HuH-7 (cell line): ENCODE measurements at regions not wholly inside any gene's neighbourhood (a gene's known extent, or its start where the extent isn't known, plus 50 kb on each side); places are given as distances from the start of the nearest gene placed in this dataset.
"Not testable (repeated sequence)": the region's sequence is repeated elsewhere in the genome, so short reads cannot be mapped to it uniquely, and the experiment has no call there.

ENCODE experiments used
- DNase-seq: peaks from one replicate; pipeline ENCODE4 v3.0.0; 2011; ENCODE audit warnings: low spot score

- DNase-seq = no peak
These were observed 212.6 kb upstream of the FZD8 start for GRCh38 chr10:35854661-35855060.

DNA sequence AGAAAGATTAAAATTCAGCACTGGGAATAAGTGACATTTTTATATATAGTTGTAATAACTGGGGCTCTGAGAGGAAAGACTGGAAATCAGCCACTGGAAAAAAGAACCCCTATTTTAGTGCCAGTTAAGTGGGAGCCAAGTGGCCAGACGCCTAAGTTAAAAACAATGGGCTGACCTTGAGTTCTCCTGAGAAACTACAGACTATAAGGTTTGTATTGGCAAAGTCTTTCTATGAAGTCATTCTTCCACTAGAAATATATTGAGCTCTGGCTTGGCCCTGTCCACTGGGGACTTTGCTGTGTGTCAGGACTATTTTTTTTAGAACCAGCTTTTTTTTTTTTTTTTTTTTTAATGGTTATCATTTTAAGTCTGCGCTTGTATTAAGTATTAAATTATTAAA is 210.6 kb upstream of the FZD8 start:
- DNase-seq = no peak

- no peak for DNase-seq
These were observed 206.3 kb upstream of the FZD8 start for GRCh38 chr10:35848412-35848811.

- DNase-seq = no peak
These were observed 202.6 kb upstream of the FZD8 start for GRCh38 chr10:35844686-35845085.

GRCh38 chr10:35843524-35844181 is 201.6 kb upstream of the FZD8 start:
- DNase-seq = no peak

DNA sequence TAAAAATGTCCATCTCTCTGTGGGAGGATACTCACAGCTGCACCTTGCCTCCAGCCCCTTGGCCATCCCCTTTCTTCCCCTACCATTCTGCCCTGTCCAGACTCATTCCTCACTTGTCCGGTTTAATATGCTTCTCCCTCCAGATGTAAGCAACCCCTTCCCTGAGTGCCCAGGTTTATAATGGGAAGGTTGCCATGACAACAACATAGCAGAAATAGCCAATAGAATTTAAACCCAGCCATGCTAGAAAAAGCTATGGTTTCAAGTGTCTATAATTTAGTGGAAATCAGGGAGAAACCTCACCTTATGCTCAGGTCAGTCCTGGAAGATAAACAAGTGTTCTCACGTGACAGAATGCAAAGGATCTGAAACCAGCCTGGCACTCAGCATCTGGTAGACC is 196.0 kb upstream of the FZD8 start:
- DNase-seq = no peak

DNA sequence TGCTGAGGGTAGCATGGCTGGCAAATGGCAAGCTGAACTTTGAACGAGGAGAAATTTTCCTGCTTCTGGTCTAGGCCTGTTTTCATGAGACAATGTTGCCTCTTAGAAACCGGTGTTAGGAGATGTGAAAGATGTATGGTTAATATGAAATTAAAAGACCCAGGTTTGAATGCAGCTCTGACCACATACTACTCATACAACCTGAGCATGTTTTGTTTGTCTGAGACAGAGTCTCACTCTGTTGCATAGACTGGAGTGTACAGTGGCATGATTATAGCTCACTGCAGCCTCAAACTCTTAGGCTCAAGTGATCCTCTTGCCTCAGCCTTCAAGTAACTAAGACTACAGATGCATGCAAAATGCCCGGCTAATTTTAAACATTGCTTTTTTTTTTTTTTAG is 193.4 kb upstream of the FZD8 start:
- DNase-seq = no peak

DNA sequence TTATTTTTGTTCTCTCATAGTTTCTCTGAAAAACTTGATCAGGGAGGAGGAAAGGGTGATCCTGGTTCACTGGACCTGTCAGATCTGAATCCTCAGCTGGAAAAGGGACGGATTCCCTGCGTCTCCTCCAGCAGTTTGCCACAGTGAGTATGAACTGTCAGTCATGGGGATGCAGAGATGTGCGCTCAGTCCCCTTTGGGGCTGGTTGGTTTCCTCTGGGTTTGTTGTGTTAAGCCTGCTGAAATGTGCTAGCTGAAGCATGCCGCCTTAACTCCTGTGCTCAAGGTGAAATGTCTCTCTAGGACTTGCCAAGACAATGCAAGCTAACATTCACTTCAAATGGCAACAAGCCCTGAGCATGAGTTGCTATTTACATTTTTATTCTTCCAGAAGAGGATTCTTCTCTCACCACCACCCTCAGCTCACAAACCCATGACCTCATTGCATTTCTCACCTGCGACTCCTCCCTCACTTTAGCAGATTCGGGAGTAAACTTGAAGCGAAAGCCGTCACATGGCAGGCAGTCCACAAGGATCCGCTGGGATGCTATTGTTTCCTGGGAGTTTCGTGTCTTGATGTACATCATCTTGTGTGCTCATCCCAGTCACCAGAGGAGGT is 192.9 kb upstream of the FZD8 start:
- no peak for DNase-seq

DNA sequence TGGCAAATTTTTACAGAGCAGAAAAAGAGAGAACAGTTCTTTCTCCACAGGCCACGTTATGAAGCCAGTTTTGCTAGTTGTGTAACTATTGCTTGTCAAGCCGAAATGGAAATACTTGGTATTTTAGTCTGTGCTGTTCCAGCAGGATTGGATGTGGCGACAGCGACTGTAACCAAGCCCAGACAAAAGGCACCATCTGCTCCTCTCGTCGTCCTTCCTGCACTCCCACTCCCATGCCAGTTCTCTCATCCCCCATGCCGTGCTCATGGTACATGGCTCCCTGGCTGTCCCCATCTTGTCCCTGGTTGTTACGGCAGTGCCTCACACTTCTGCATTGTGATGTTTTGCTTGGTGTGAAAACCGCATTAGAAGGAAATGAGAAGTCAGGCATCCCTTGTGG is 185.7 kb upstream of the FZD8 start:
- DNase-seq = no peak

- DNase-seq = no peak
These were observed 182.6 kb upstream of the FZD8 start for GRCh38 chr10:35824704-35825103.

DNA sequence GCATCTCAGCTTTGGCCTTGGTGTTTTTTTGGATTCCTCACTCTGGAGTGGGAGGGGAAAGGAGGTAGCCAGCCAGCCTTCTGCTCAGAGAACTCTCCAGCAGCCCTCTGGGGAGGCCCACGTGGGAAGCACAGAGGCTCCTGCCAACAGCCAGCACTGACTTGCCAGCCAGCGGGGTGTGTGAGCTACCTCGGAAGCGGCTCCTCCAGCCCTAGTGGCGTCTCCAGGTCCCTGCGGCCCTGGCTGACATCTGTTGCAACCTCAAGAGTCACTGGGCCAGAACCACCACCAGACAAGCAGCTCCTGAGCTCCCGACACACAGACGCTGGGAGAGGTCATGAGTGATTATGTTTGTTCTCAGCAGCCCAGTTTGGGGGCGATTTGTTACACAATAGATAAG is 180.2 kb upstream of the FZD8 start:
- DNase-seq = peak; percentile 14

GRCh38 chr10:35821339-35821911 is 179.3 kb upstream of the FZD8 start:
- no peak for DNase-seq

DNA sequence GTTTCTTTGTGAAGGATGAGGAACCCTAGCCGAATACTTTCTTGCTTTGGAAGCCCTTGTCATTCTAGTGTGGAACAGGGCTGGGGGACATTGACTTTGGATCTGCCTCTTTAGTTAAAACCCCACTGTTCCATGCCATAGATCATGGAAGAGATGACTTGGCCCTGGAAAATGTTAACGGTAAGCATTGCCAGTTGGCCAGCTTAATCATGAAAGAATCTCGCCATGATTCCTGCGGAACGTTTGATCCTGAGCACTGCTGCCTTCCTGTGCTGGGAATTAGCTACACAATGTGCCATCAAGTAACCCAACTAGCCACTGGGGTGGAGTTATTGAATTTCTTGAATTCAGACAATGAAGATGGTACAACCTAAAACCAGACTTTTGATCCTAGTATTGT is 177.6 kb upstream of the FZD8 start:
- no peak for DNase-seq

GRCh38 chr10:35819011-35819410 is 176.9 kb upstream of the FZD8 start:
- DNase-seq = no peak

GRCh38 chr10:35817109-35817508 is 175.0 kb upstream of the FZD8 start:
- DNase-seq = not testable (repeated sequence)

DNA sequence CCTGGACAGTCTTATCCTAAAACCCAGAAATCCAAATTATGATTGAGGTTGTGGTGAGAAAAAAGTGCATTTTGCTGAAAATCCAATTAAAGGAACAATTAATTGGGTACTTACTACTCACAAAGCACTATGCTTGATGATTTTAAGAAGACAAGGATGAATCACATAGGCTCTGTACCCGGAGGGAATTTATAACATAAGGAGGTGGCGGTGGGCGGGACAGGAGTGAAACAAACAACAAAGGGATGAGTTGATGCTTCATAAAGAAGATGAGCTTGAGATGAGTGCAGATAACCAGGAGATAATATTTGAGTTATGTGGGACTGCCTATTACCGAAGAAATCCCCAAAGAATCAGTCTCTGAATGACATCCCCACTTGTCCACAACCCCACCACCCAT is 171.1 kb upstream of the FZD8 start:
- no peak for DNase-seq

DNA sequence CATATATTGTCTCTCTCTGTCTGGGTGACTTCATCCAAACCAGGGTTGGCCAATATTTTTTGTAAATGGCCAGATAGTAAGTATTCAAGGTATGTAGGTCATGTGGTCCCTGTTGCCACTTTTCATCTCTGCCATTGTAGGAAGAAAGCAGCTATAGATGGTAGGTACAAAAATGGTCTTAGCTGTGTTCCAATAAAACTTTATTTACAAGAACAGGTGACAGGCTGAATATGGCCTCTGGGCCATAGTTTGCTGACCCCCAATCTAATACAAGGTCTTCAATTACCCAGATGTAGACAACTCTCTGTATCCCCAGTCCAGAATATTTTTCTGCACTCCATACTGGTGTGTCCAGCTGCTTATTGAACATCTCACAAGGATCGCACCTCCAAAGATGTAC is 166.2 kb upstream of the FZD8 start:
- DNase-seq = no peak

- no peak for DNase-seq
These were observed 160.9 kb upstream of the FZD8 start for GRCh38 chr10:35803046-35803445.

- DNase-seq = no peak
These were observed 155.1 kb upstream of the FZD8 start for GRCh38 chr10:35797187-35797586.

DNA sequence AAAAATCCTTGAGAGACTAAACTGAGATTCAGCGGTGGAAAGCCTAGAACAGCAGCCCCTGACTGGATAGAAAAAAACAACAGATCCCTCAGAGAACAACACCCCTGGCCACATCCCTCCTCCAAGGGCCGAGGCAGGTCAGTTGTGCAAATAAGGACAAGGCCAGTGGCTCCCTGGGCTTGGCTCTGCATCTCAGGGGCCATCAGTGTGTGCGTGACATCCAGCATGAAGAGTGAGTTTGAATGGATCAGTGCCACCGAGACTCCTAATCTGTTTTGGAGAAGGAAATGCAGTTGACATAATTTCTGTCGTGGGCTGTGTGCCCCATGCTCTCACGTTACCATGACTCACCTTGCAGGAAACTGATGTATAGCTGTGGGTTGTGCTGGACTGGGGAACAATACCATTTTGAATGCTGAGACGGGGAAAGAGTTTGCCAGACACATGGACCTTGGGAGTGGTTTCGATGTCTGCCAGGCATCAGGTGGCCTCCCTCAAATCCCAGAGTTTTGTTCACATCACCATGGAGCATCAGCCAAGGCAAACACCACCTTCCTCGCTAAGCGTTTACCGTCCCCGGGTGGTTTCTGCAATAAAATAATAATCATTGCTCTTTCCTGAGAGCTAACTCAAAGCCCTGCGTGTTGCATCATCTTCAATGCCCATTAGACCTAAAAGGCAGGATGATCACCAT is 153.2 kb upstream of the FZD8 start:
- DNase-seq = no peak

DNA sequence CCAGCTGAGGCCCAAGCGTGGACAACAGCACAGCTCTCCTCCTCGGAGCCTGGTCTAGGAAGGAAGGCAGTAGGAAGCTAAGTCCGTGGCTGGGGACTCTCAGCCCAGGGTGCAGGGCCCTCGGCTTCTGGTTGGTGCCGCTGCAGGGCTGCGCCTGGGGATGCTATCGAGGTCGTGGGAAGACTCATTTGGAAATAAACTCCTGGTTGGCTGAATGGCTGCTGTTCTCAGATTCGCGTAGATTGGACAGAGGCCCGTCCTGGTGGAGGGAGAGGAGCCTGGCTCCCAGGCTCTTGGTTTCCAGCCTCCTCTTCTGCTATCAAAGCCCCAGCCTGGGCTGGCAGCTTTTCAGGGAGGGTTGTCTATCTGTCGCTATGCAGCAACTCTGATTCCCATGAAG is 152.6 kb upstream of the FZD8 start:
- no peak for DNase-seq

DNA sequence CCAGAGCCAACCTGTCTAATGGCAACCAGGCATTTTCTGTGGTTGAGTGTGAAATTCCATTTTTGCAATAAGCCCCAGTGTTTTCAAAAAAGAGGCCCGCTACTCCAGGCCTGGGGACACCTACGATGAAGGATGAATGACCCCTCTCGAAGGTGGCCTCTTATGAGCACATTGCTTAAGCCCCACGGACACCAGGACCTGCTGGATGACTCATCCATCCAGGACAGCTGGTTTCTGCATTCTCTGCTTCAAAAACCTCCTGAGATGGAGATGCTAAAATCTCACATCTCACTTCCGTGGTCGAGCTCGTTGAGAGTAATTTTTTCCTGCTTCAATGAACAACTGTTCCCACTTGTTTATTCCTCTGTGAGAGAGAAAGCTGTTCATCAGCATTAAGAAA is 150.2 kb upstream of the FZD8 start:
- no peak for DNase-seq

DNA sequence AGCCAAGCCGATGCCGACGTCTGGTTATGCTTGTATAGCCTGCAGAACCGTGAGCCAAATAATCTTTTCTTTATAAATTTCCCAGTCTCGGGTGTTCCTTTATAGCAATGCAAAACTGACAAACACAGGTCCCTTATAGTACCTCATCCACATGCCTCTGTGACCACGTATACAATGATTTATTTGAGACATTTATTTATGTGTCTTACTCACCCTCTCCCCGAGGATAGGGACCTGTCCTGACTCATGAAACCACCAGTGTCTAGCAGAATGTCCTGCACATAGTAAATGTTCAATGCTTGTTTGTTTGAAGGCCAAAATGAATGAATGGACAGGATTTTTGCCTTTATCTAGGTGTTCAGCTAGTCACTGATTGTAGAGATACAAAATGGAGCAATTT is 147.9 kb upstream of the FZD8 start:
- no peak for DNase-seq
